Testis (tissue), 2 donors: ENCODE measurements at regions not wholly inside any gene's neighbourhood (a gene's known extent, or its start where the extent isn't known, plus 50 kb on each side); places are given as distances from the start of the nearest gene placed in this dataset.

ENCODE experiments used
- CTCF ChIP-seq, 3 experiments: fragments of 450-650 bp in 2 of 3; fragments of 200-600 bp in 1 of 3; sonication (generic) in 1 of 3; IDR thresholded peaks; one replicate each; pipeline ENCODE4 v1.5.1; 2016 to 2019; ENCODE audit warnings: antibody characterized with exemption in 3 of 3, mild to moderate bottlenecking in 2 of 3, moderate library complexity in 1 of 3
- POLR2A ChIP-seq: fragments of 450-650 bp; IDR thresholded peaks from one replicate; pipeline ENCODE4 v1.6.1; 2017; ENCODE audit warnings: antibody characterized with exemption, mild to moderate bottlenecking, moderate library complexity

- no peak for TF ChIP-seq CTCF (IDR thresholded peaks at IDR 0.05)
- no peak for TF ChIP-seq POLR2A
These were observed 230.4 kb upstream of the DCBLD2 start for GRCh38 chr3:99131876-99132275.
